Neural progenitor cell (in vitro differentiated cells): ENCODE measurements at regions not wholly inside any gene's neighbourhood (a gene's known extent, or its start where the extent isn't known, plus 50 kb on each side); places are given as distances from the start of the nearest gene placed in this dataset.

ENCODE experiments used
- CTCF ChIP-seq: fragments of 200-600 bp; sonication (generic); IDR thresholded peaks from 2 replicates; pipeline ENCODE4 v1.5.1; 2017; ENCODE audit warnings: antibody characterized with exemption, mild to moderate bottlenecking
- EZH2phosphoT487 ChIP-seq: fragments of 200-600 bp; sonication (generic); IDR thresholded peaks from 2 replicates; pipeline ENCODE4 v1.6.1; 2017; ENCODE audit warnings: antibody characterized with exemption

- no peak for TF ChIP-seq CTCF
- no peak for TF ChIP-seq EZH2phosphoT487
These were observed 928.1 kb downstream of the TBC1D22A start for GRCh38 chr22:47690586-47690985.
